HG02588 (cell line): ENCODE measurements at regions not wholly inside any gene's neighbourhood (a gene's known extent, or its start where the extent isn't known, plus 50 kb on each side); places are given as distances from the start of the nearest gene placed in this dataset.

Experiments
- ATAC-seq: cut with Tn5 transposase; IDR thresholded peaks from one replicate; pipeline ENCODE4 v1.9.1; 2021; ENCODE audit warnings: mild to moderate bottlenecking, moderate library complexity; ENCODE audit not compliant: unreplicated experiment

DNA sequence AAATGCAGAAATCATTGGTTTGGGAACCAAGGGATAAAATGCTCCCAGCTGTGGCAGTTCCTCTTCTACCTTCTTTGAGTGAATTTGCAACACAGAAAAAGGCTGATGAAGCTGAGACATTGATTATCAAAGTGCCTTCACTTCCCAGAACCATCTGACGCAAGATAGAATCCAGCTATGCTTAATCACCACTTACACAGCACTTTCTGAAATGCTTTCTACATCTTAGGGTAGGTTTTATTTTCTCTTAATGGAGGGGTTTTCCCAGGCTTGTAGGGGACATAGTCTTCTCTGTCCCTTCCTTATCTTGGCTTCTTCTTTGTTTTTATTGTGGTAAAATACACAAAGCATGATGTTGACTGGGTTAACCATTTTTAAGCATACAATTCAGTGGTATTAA, 332.6 kb upstream of the ZNF32 start:
- ATAC-seq: no peak

DNA sequence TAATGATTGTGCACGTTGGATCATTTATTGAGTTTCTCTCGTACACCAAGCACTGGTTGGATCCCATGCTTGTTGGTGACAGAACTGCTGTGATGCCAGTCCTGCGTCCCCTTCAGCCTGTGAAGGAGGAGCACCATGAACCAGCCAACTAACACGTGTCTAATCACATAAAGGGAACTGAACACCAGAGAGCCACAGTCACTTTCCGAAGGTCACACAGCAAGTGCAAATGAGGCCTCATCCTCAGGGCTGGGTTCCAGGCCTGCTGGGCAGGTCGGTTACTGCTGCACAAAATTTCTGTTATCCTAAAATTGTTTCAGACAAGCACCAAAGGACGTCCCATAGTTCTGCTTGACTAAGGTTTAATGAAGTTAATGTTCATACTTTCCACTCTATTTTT, 332.0 kb upstream of the ZNF32 start:
- no peak for ATAC-seq

DNA sequence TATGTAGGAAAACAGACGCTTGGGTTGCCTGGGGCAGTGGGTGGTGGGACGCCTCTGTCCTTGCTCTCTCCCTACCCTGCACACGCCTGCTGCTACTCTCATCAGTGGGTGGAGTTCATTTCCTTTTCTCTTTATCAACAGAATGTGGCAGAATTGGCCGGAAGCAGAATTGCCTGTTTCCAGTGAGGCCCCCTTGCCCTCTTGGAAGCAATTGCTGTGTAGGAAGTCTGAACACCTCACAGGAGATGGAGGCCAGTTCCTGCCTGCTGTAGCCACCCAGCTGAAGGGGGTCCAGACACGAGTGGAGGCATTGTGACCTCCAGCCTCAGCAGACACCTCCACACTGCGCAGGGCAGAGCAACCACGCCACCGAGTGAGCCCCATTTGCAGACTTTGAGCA, 331.6 kb upstream of the ZNF32 start:
- ATAC-seq: no peak

DNA sequence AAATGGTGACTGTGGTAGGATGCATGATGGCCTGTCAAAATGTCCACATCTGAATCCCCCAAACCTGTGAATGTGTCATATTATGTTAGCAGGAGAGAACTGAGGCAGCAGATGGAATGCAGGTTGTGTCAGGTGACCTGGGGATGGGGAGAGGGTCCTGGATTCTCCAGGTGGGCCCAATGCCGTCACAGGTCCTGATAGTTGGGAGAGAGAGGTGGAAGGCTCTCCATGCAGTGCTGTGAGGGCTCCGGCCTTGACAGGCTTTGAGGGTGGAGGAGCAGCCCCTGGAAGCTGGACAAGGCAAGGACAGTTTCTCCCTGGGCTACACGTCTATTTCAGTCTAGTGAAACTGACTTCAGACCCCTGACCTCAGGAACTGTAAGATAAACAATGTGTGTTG, 330.9 kb upstream of the ZNF32 start:
- ATAC-seq: no peak

DNA sequence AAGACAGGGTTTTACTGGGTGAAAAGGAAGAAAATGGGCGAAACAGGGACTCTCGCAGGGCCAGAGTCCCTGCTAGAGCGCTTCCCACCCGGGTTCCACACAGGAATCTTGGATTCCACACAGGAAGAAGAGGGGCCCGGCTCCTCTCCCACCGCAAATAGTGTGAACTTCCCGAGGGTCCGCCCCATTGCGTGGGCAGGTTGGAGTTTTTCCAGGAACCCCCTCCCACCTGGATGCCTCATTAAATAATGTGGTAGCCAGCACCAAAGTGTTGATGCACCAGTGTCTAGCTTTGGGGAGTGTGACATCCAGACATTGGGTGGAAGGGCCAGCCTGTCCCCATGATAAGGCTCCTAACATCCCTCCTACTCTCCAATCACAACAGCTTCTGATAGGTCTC, 330.3 kb upstream of the ZNF32 start:
- no peak for ATAC-seq

DNA sequence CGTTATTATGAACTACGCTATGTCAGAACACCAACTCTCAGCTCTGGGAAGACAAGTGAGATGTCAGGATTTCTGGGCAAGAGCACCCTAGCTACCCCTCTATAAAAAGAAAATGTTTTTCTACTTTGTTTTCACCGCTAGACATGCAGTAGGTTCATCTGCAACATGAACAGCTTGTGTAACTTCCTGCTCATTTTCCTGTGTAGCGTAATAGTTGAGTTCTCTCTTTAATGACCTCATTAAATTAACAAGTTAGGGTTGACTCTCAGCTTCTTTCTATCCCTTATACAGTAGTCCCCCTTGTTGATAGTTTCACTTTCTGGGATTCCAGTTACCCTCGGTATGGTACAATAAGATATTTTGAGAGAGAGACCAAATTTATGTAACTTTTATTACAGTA, 329.4 kb upstream of the ZNF32 start:
- ATAC-seq: no peak

DNA sequence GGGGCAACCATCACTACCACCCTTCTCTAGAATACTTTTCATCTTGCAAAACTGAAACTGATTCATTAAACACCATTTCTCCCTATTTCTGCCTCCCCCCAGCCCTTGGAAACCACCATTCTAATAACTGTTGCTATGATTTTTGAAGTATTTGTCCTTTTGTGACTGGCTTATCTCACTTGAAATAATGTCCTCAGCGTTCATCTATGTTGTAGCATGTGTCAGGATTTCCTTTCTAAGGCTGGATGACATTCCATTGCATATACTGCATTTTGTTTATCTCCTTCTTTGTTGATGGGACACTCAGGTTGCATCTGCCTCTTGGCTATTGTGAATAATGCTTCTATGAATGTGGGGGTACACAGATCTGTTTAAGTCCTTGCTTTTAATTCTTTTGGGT, 327.6 kb upstream of the ZNF32 start:
- ATAC-seq: no peak

DNA sequence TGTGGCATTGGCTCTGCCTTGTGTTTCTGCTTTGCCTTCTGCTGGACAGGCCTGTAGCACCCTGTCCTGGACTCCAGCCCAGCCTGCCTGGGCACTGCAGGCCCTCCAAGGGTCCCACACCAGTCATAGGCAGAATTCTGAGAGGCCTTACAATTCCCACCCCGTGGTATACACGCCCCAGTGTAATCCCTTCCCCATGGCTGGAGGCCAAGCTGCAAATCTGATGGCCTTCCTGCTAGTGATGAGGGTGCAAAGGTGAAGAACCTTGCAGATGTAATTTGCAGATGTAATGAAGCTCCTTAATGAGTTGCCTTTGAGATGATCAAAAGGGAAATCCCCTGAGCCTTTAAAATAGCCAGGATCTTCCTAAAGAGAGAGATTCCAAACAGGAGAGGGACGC, 325.1 kb upstream of the ZNF32 start:
- ATAC-seq: no peak

DNA sequence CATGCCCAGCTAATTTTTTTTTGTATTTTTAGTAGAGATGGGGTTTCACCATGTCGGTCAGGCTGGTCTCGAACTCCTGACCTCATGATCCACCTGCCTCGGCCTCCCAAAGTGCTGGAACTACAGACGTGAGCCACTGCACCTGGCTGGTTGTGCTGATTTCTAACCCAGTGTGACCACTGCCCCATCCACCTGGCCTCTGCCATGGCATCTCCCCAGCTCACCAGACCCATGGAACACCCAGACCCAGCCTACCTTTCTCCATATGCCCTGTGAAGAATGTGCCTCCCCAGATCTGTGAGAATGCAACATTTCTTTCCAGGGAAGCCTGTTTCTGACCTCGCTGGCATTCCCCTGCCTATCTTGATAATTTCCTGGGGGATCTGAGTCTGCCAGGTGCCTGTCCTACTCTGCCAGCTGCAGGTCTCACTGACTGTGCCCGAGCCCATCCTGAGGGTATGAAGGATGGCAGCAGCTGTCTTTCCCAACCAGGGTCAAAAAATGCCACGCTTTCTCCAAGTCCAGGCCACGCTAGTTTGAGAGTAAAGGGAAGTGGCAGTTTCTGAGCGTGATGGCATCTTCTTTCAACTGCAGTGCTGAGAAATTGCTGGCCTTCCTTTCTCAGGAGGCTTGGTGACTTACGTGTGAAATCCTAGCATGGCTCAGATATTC, 324.4 kb upstream of the ZNF32 start:
- no peak for ATAC-seq

DNA sequence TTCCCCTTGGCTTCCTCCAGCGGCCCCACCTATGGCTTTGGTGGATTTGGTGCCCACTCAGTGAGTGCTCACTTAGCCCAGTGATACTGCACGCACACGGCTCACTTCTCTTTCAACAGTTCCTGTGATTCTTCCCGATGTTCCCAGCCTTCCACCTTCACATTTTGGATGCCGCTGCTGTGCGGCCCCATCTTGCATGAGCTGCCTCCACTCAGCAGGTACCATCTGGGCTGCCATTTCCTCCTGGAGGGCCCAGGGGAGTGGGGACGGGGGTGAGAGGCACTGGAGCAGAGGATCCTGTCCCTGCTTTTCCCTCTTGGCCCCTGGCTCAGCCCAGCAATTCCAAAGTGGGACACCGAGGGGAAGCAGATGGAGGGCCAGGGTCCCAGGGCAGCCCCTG, 323.3 kb upstream of the ZNF32 start:
- ATAC-seq: no peak

DNA sequence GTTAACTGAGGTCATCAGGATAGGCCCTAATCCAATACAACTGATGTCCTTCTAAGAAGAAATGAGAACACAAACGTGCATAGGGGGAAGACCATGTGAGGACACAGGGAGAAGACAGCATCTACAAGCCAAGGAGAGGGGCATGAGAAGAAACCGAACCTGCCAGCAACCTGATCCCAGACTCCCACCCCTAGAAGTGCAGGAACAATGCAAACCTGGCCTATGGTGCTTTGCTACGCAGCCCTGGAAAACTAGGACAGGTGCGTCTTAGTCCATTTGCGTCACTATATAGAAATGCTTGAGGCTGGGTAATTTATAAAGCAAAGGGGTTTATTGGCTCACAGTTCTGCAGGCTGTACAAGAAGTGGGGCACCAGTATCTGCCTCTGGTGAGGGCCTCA, 322.6 kb upstream of the ZNF32 start:
- no peak for ATAC-seq

DNA sequence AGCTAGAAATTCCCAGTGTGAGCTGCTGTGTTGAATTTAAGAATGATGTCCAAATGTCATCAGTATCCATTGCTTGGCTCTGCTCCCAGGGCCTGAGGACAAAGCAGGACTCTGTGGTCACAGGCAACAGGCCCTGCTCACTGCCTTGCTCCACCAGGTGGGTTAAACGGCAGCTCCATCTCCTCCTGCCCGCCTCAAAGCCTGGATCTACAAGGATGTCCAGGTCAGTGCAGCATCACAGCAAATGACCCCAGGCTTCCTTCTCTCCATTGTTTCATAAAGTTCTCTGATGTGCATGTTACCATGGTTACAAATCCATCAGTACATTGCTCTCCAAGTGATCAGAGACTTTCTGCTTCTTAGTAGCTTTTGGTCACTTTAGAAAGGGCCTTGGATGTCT, 322.0 kb upstream of the ZNF32 start:
- ATAC-seq: no peak

DNA sequence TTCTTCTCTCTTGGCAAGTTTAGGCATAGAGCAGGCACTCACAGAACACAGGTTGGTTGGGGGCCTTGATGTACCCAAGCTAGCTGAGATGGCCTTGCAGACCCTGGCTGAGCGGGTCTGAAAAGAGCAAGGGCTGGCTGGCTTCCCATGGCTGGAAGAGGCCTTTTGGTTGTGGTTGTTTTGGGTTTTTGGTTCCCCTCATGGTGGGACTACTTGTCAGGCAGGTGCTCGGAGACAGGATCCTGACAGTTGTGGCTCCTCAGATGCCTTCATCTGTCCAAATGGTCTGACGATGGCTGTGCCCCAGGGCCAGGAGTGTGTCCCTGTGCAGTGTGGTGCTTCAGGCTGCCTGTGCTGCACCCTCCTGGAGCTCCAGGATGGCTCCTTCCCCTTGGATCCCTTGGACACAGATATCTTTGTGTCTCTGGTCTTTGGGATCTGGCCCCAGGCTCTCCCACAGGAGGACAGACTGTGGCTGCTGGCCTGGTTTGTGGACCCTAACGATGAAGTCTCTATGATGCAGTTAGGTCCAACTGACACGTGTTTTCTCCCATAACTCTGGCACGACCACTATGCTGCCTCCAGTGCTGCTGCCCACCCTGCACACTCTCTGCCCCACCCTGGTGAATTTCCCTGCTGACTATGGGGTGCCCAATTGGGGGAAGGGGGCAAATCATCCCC, 321.5 kb upstream of the ZNF32 start:
- ATAC-seq: no peak

DNA sequence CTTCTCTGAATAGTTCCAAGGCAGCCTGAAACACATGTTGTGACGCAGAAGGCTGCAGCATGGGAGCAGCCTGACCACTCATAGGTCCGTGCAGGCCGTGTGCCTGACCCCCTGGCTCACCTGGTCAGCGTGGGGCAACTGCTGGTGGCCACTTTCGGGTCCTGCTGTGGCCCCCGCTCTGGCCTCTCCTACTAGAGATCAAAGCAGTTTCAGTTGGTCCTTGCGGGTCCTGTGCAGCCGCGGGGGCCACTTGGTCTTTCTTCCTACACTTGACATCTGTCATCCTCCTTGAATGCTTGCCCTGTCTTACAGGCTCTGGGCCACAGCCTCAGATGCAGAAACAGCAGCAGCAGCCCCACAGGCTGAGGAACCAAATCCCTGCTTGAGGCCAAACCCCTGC, 320.8 kb upstream of the ZNF32 start:
- ATAC-seq: no peak

DNA sequence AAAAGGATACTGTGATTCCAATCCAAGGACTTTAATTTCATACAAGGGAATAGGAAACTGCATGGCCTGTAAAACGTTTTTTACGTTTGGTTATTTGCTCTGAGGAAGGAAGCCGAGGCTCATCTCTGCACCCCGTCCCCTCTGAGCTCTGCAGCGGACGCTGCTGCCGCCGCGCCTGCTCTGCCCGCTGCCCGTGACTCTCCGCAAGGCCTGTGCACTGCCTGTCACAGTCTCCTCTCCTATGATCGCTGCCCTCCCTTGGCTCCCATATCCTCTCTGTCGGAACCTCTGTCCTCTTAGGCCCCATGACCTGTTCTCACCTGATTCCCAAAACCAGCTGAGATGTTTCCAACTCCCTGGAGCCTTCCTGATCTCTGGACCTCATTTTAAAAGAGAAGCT, 320.3 kb upstream of the ZNF32 start:
- ATAC-seq: no peak

DNA sequence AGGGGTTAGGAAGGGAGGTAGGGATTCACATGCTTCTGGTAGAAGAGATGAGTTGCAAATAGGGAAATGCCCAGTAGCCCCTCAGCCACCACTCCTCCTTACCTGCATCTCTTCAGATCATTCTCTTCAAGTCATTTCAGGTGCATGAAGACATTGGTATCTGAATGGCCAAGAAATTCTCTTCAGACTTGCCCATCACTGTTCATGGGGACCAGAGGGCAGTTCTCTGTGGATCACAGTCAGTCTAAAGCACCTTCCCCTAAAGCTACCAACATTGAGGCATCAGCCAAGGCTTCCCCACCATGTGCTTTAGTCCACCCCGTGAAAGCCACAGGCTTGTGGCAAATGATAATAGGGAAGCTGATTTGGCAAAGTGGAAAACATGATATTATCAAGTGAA, 319.4 kb upstream of the ZNF32 start:
- ATAC-seq: no peak

DNA sequence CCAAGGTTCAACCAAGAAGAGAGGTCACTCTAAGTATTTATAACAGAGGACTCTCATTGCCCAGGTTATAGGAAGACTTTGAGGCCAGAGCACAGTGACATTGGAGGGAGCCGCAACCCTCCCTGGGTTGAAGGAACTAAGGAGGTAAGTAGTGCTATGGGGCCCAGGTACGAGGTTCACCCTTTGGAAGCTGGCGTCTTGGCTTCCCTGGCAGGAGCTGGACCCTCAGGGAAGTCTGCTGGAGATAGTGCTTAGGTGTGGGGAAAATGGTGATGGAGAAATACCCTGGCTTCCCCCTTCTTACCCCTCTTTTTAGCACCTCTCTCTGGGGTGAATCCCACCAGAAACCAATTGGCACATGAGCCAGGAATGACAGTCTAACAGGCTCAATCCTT, 317.9 kb upstream of the ZNF32 start:
- ATAC-seq: no peak

DNA sequence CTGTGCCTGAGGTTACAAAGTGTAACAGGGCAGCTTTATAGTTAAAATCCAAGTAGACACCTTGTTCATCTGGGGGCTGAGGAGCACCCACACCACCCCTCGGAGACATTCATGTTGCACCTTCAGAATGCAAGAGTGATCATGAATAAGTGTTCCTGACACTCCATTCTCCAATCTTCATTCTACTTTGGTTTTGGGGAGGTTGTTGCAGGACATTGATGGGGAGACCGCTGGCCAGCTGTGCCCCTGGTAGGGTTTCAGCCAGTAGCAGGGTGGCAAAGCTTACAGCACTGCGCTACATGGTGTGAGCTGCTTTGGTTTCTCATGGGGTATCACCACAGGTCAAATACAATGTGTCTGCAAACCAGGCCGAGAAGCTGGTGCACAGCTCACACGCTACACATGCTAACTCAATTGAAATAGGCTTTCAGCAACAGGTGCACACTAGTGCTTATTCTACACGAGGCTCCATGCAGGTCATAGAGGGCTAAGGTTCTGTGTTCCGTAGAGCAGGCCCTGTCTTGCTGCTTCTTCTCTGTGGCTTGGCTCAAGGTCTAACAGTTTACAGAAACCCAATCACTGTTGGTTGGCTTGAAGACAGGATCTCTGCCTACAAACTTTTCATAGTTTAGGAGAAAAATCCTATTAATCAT, 317.4 kb upstream of the ZNF32 start:
- no peak for ATAC-seq

DNA sequence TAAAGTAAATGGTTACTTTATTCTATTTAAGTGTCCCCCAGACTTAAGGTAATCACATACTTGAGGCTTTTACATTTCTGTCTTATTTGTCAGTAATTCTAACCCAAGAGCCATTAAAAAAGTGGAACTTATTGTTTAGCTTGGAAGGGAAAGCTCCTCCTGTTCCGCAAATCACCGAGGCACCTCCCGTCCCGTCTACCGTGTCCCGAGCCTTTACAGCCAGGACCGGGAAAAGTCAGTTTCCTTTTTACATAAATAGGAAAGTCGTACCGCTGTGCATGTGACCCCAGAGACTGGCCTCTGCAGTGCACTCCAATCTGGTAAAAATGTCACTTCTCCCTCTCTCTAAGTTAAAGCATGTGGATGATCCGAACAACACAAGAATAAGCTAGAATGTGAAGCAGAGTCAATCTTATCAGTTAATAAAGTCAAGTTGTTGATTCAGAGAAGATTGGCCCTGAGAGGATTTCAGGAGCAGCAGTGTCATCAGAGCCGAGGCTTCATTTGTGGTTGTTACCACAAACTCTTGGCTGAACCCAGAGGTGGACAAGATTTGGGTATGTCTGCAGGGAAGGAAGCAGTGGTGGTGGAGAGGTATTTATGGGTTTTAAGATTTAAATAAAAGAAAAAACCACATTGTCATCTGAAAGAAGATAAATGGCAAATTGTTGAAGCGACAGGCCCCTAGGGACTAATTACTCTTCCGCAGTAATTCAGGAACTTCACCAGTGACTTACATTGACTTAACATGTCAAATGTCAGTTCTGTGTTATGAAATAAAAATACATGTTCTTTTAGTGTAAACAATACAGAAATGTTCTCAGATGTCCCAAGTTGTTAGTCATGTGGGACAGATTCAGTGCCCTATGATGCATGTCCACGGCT, 316.6 kb upstream of the ZNF32 start:
- ATAC-seq: no peak

DNA sequence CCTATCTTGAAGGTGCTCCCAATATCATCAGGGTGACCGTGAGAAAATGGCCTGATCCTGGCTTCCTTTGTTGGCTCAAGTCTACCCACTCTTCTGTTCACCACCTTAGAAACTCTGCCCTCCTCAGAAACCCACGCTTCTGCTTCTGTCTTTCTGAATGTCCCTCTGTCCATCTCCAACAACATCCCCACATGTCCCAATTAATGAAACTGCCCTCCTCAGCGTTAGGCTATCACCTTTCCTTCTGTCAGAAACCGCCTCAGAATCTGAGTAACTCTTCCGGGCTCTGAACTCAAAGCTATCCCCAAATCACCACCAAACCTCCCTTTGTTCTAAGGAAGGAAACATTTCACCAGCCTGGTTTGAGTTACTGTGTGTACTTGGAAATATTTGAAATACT, 315.8 kb upstream of the ZNF32 start:
- no peak for ATAC-seq

DNA sequence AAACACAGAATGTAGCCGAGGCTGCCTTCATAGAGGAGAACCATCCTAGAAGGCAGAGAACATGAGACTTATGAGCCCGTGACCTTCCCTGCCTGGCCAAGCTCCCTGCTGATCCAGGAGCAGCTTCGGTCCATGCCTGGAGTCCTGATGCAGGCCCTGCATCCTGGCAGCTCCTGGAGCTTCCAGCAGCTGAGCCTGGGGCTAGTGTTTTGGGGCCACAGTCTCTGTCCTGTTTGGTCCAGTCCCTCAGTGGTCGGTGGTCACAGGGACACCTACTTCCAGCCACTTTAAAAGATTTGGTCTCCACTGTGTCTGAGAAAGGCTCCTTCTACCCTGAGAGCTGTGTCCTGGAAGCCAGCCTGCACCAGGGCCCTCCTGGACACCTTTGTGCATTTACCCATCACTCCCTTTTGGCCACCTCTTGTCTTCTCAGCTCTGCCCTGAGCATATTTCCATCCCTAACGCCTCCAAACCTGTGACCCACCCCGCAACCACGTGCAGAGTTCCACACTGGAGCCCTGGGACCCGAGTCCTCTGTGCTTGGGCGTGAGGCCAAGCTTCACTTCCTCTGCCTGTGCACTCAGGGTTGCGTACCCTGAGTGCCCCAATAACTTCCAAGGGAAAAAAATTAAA, 315.2 kb upstream of the ZNF32 start:
- no peak for ATAC-seq
